ENCODE measurements at regions not wholly inside any gene's neighbourhood (a gene's known extent, or its start where the extent isn't known, plus 50 kb on each side); places are given as distances from the start of the nearest gene placed in this dataset.

DNA sequence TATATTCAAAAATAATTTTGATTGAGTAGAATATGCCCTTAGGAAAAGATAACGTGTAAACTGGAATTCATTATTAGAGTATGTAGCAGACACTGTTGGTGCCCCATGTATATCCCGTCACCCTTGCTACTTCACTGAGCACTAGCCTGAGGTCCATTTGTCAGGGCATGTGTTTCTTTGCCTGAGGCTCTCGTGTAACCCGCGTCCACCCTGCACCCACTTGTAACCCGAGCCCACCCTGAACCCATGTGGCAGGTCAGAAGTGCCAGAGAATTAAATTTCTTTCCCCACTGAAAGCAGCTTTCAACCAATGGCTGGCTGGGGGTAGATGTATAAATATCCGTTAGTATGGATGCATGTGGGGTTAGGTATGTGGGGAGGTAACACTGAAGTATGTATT is 474.2 kb upstream of the ZNF385D start:
- no peaks in the 10 kb centered on the region for H3K79me2 ChIP-seq (ENCODE audit: insufficient read depth, low read length)
- no peak overlapping the region for H3K4me2 ChIP-seq (ENCODE audit: low read length)
- TF ChIP-seq CTCF (IDR thresholded peaks at IDR 0.05; ENCODE audit: low read length): no peak
- TF ChIP-seq EZH2 (IDR thresholded peaks at IDR 0.05; ENCODE audit: borderline replicate concordance, low read length): no peak
- no peaks in the 10 kb centered on the region for H3F3A ChIP-seq (ENCODE audit: insufficient read depth, low read length)
- no peaks in the 10 kb centered on the region for H3K36me3 ChIP-seq (ENCODE audit: insufficient read depth, low read length)
- H3K9me2 ChIP-seq (ENCODE audit: low read depth, low read length): no peaks in the 10 kb centered on the region
- no peak overlapping the region for H2AFZ ChIP-seq (ENCODE audit: low read length)
- H3K27ac ChIP-seq (ENCODE audit: low read depth, low read length, poor library complexity, severe bottlenecking): no peak overlapping the region
- H3K4me1 ChIP-seq (ENCODE audit: insufficient read depth, low read length, severe bottlenecking): no peaks in the 10 kb centered on the region
- no peak overlapping the region for H3K9ac ChIP-seq (ENCODE audit: low read length)
- no peak overlapping the region for H3K4me3 ChIP-seq (ENCODE audit: low read depth, low read length, poor library complexity, severe bottlenecking)
- H4K20me1 ChIP-seq (ENCODE audit: insufficient read depth, low read length): no peaks in the 10 kb centered on the region
- H3K27me3 ChIP-seq (ENCODE audit: insufficient read depth, low read length): no peaks in the 10 kb centered on the region
- no peaks in the 10 kb centered on the region for H3K9me3 ChIP-seq (ENCODE audit: low read length)

DNA sequence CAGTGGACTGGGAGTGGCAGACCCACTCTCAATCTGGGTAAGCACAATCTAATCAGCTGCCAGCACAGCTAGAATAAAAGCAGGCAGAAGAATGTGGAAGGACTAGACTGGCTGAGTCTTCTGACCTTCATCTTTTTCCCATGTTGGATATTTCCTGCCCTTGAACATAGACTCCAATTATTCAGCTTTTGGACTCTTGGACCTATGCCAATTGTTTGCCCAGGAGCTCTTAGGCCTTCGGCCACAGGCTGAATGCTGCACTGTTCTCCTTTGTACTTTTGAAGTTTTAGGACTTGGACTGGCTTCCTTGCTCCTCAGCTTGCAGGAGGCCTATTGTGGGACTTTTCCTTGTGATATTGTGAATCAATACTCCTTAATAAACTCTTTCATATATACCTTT is 477.7 kb upstream of the ZNF385D start:
- Histone ChIP-seq H3K27ac (ENCODE audit: low read depth, low read length, poor library complexity, severe bottlenecking) (no peak overlapping the region), H3K9me2 (ENCODE audit: low read depth, low read length) (no peaks in the 10 kb centered on the region), H3K4me3 (ENCODE audit: low read depth, low read length, poor library complexity, severe bottlenecking) (no peak overlapping the region), H3K4me1 (ENCODE audit: insufficient read depth, low read length, severe bottlenecking) (no peaks in the 10 kb centered on the region), H3F3A (ENCODE audit: insufficient read depth, low read length) (no peaks in the 10 kb centered on the region), H3K9ac (ENCODE audit: low read length) (no peak overlapping the region), H4K20me1 (ENCODE audit: insufficient read depth, low read length) (no peaks in the 10 kb centered on the region), H3K27me3 (ENCODE audit: insufficient read depth, low read length) (no peaks in the 10 kb centered on the region), H2AFZ (ENCODE audit: low read length) (no peak overlapping the region), H3K9me3 (ENCODE audit: low read length) (no peaks in the 10 kb centered on the region), H3K36me3 (ENCODE audit: insufficient read depth, low read length) (no peaks in the 10 kb centered on the region), H3K4me2 (ENCODE audit: low read length) (no peak overlapping the region), H3K79me2 (ENCODE audit: insufficient read depth, low read length) (no peaks in the 10 kb centered on the region)
- no peak for TF ChIP-seq CTCF (IDR thresholded peaks at IDR 0.05; ENCODE audit: low read length)
- no peak for TF ChIP-seq EZH2 (IDR thresholded peaks at IDR 0.05; ENCODE audit: borderline replicate concordance, low read length)

GRCh38 chr3:22231061-22231460 is 480.1 kb upstream of the ZNF385D start:
- Histone ChIP-seq H3K4me2 (ENCODE audit: low read length) (no peak overlapping the region), H3K27ac (ENCODE audit: low read depth, low read length, poor library complexity, severe bottlenecking) (no peak overlapping the region), H3K36me3 (ENCODE audit: insufficient read depth, low read length) (no peaks in the 10 kb centered on the region), H3K9me2 (ENCODE audit: low read depth, low read length) (no peaks in the 10 kb centered on the region), H3K4me3 (ENCODE audit: low read depth, low read length, poor library complexity, severe bottlenecking) (no peak overlapping the region), H3K9ac (ENCODE audit: low read length) (no peak overlapping the region), H2AFZ (ENCODE audit: low read length) (no peak overlapping the region), H3K9me3 (ENCODE audit: low read length) (no peaks in the 10 kb centered on the region), H3K27me3 (ENCODE audit: insufficient read depth, low read length) (no peaks in the 10 kb centered on the region), H3K79me2 (ENCODE audit: insufficient read depth, low read length) (no peaks in the 10 kb centered on the region), H3F3A (ENCODE audit: insufficient read depth, low read length) (no peaks in the 10 kb centered on the region), H4K20me1 (ENCODE audit: insufficient read depth, low read length) (no peaks in the 10 kb centered on the region), H3K4me1 (ENCODE audit: insufficient read depth, low read length, severe bottlenecking) (no peaks in the 10 kb centered on the region)
- no peak for TF ChIP-seq CTCF (IDR thresholded peaks at IDR 0.05; ENCODE audit: low read length)
- no peak for TF ChIP-seq EZH2 (IDR thresholded peaks at IDR 0.05; ENCODE audit: borderline replicate concordance, low read length)
